Neural progenitor cell (in vitro differentiated cells): ENCODE measurements at regions not wholly inside any gene's neighbourhood (a gene's known extent, or its start where the extent isn't known, plus 50 kb on each side); places are given as distances from the start of the nearest gene placed in this dataset. TPM values are rescaled to one million over a fixed set of nuclear protein-coding genes. Genes with fewer than 3 reads are reported as not detected.
A peak's percentile ranks its signal among the peaks of the same experiment; 100 is the strongest.

Experiments
- DNase-seq: peaks from one replicate; pipeline ENCODE4 v3.0.0-alpha.2; 2016; ENCODE audit warnings: low spot score
- H2AFZ ChIP-seq: fragments of 200-600 bp; sonication (generic); replicated peaks from 2 replicates; pipeline ENCODE4 v1.6.1; 2016; ENCODE audit warnings: antibody characterized with exemption
- H3F3A ChIP-seq: fragments of 200-600 bp; sonication (generic); 2 replicates; pipeline ENCODE4 v1.6.1; 2016; ENCODE audit warnings: antibody characterized with exemption, low read depth
- H3K27ac ChIP-seq: fragments of 200-600 bp; sonication (generic); 2 replicates; pipeline ENCODE4 v1.5.1; 2016; ENCODE audit warnings: mild to moderate bottlenecking
- H3K27me3 ChIP-seq: fragments of 200-600 bp; sonication (generic); 2 replicates; pipeline ENCODE4 v1.6.1; 2016; ENCODE audit warnings: mild to moderate bottlenecking, moderate library complexity
- H3K36me3 ChIP-seq: fragments of 200-600 bp; sonication (generic); 2 replicates; pipeline ENCODE4 v1.5.1; 2016
- H3K4me1 ChIP-seq: fragments of 200-600 bp; sonication (generic); 2 replicates; pipeline ENCODE4 v1.6.1; 2016; ENCODE audit warnings: mixed run types
- H3K4me2 ChIP-seq: fragments of 200-600 bp; sonication (generic); 2 replicates; pipeline ENCODE4 v1.6.1; 2016
- H3K4me3 ChIP-seq: fragments of 200-600 bp; sonication (generic); 2 replicates; pipeline ENCODE4 v1.5.1; 2016
- H3K79me2 ChIP-seq: fragments of 200-600 bp; sonication (generic); 2 replicates; pipeline ENCODE4 v1.6.1; 2016; ENCODE audit warnings: low read depth
- H3K9ac ChIP-seq: fragments of 200-600 bp; sonication (generic); 2 replicates; pipeline ENCODE4 v1.6.1; 2016
- H3K9me3 ChIP-seq: fragments of 200-600 bp; sonication (generic); 2 replicates; pipeline ENCODE4 v1.5.1; 2016; ENCODE audit warnings: low read depth
- H4K20me1 ChIP-seq: fragments of 200-600 bp; sonication (generic); 2 replicates; pipeline ENCODE4 v1.6.1; 2016; ENCODE audit warnings: low read depth
- H3K27ac Mint-ChIP-seq: 3 replicates; pipeline ENCODE4 v1.8.0; 2021; ENCODE audit warnings: mixed read lengths
- H3K27me3 Mint-ChIP-seq: 2 replicates; pipeline ENCODE4 v1.8.0; 2022; ENCODE audit warnings: low read depth, mild to moderate bottlenecking, inconsistent platforms, moderate library complexity, mixed read lengths; ENCODE audit not compliant: insufficient read depth
- H3K36me3 Mint-ChIP-seq: 3 replicates; pipeline ENCODE4 v1.8.0; 2021; ENCODE audit warnings: mixed read lengths
- H3K4me1 Mint-ChIP-seq: 3 replicates; pipeline ENCODE4 v1.8.0; 2021; ENCODE audit warnings: mixed read lengths
- H3K4me3 Mint-ChIP-seq: 3 replicates; pipeline ENCODE4 v1.8.0; 2021; ENCODE audit warnings: mild to moderate bottlenecking, moderate library complexity, mixed read lengths
- H3K9me3 Mint-ChIP-seq: 3 replicates; pipeline ENCODE4 v1.8.0; 2020; ENCODE audit warnings: mixed read lengths
- CTCF ChIP-seq: fragments of 200-600 bp; sonication (generic); IDR thresholded peaks from 2 replicates; pipeline ENCODE4 v1.5.1; 2017; ENCODE audit warnings: antibody characterized with exemption, mild to moderate bottlenecking
- EZH2 ChIP-seq: fragments of 200-600 bp; sonication (generic); IDR thresholded peaks from 2 replicates; pipeline ENCODE4 v1.6.1; 2017; ENCODE audit warnings: antibody characterized with exemption, mild to moderate bottlenecking, moderate library complexity
- EZH2phosphoT487 ChIP-seq: fragments of 200-600 bp; sonication (generic); IDR thresholded peaks from 2 replicates; pipeline ENCODE4 v1.6.1; 2017; ENCODE audit warnings: antibody characterized with exemption
- microRNA counts: library from miRNA; unstranded; fragments of <30 nt; microRNA quantifications from one replicate; lab custom pipeline; 2016
- microRNA-seq: library from miRNA; unstranded; fragments of <30 nt; microRNA quantifications from one replicate; pipeline ENCODE4, GENCODE V29; 2016
- small RNA-seq: library from RNA; depleted of rRNA; stranded (forward); fragments of <200 nt; gene quantifications from one replicate; pipeline ENCODE3, GENCODE V24; 2015

- Histone ChIP-seq H3K27ac (no peak overlapping the region), H3K27me3 (no peaks in the 10 kb centered on the region), H2AFZ (no peak overlapping the region), H3K4me2 (no peak overlapping the region), H4K20me1 (no peaks in the 10 kb centered on the region), H3K9ac (no peak overlapping the region), H3K4me1 (no peaks in the 10 kb centered on the region), H3K9me3 (no peaks in the 10 kb centered on the region), H3K36me3 (no peaks in the 10 kb centered on the region), H3K4me3 (no peak overlapping the region), H3F3A (no peaks in the 10 kb centered on the region), H3K79me2 (no peaks in the 10 kb centered on the region)
- no peaks in the 10 kb centered on the region for H3K9me3 Mint-ChIP-seq
- DNase-seq: no peak
- no peaks in the 10 kb centered on the region for H3K36me3 Mint-ChIP-seq
- peaks cover 2% of the 10 kb centered on the region for H3K27me3 Mint-ChIP-seq
- TF ChIP-seq EZH2 (no peak), EZH2phosphoT487 (no peak), CTCF (no peak)
- peaks cover 5% of the 10 kb centered on the region for H3K4me1 Mint-ChIP-seq
- no peak overlapping the region for H3K27ac Mint-ChIP-seq
- H3K4me3 Mint-ChIP-seq: no peak overlapping the region
Observed at GRCh38 chr2:51093016-51093415, 61.1 kb upstream of the NRXN1 start.

- H3K4me2 ChIP-seq: no peak overlapping the region
- Mint-ChIP-seq H3K27me3 (no peaks in the 10 kb centered on the region), H3K36me3 (no peaks in the 10 kb centered on the region), H3K4me3 (no peak overlapping the region), H3K4me1 (no peaks in the 10 kb centered on the region), H3K27ac (no peak overlapping the region), H3K9me3 (no peaks in the 10 kb centered on the region)
- no peak overlapping the region for H3K9ac ChIP-seq
- H3K4me1 ChIP-seq: no peaks in the 10 kb centered on the region
- TF ChIP-seq EZH2: no peak
- no peak for TF ChIP-seq EZH2phosphoT487
- TF ChIP-seq CTCF: no peak
- no peaks in the 10 kb centered on the region for H3K79me2 ChIP-seq
- H4K20me1 ChIP-seq: no peaks in the 10 kb centered on the region
- no peak overlapping the region for H3K27ac ChIP-seq
- no peak overlapping the region for H3K4me3 ChIP-seq
- no peaks in the 10 kb centered on the region for H3K27me3 ChIP-seq
- DNase-seq: no peak
- H3F3A ChIP-seq: no peaks in the 10 kb centered on the region
- no peaks in the 10 kb centered on the region for H3K36me3 ChIP-seq
- no peaks in the 10 kb centered on the region for H3K9me3 ChIP-seq
- no peak overlapping the region for H2AFZ ChIP-seq
Observed at GRCh38 chr2:51085420-51086068, 53.6 kb upstream of the NRXN1 start.

GRCh38 chr2:51084750-51085149 lies 52.8 kb upstream of the NRXN1 start:
- no peaks in the 10 kb centered on the region for H4K20me1 ChIP-seq
- H3K79me2 ChIP-seq: no peaks in the 10 kb centered on the region
- no peak overlapping the region for H3K27ac Mint-ChIP-seq
- H3K27me3 Mint-ChIP-seq: no peaks in the 10 kb centered on the region
- H3K27me3 ChIP-seq: no peaks in the 10 kb centered on the region
- no peaks in the 10 kb centered on the region for H3K4me1 ChIP-seq
- no peaks in the 10 kb centered on the region for H3K36me3 Mint-ChIP-seq
- no peaks in the 10 kb centered on the region for H3F3A ChIP-seq
- peak; percentile 7 for DNase-seq
- TF ChIP-seq CTCF (no peak), EZH2 (no peak), EZH2phosphoT487 (no peak)
- H3K9ac ChIP-seq: no peak overlapping the region
- H3K9me3 Mint-ChIP-seq: no peaks in the 10 kb centered on the region
- H3K36me3 ChIP-seq: no peaks in the 10 kb centered on the region
- H3K4me2 ChIP-seq: no peak overlapping the region
- no peak overlapping the region for H3K4me3 ChIP-seq
- no peak overlapping the region for H2AFZ ChIP-seq
- no peaks in the 10 kb centered on the region for H3K9me3 ChIP-seq
- H3K4me1 Mint-ChIP-seq: no peaks in the 10 kb centered on the region
- H3K27ac ChIP-seq: no peak overlapping the region
- no peak overlapping the region for H3K4me3 Mint-ChIP-seq

MicroRNAs encoded in the stretch of these regions (microRNA counts, 767-probe panel; counts per million panel counts)
- 460 counts per million, percentile 90 among the panel's probes with 10 or more counts for microRNA hsa-miR-4431 (lab: Ali Mortazavi, UCI)

Small RNAs in the stretch of these regions (microRNA-seq; reads per million reads assigned to microRNA genes)
- not detected for gene MIR4431

Small RNAs in the stretch of these regions (small RNA-seq; reads per million reads assigned to genes)
- gene AC010967.3 (not detected), gene AC069157.1 (not detected), gene AC097463.2 (not detected), gene CRYGGP (not detected), gene MIR4431 (not detected), gene RF00019 (not detected), gene RF00424 (not detected), gene RNU6-997P (not detected)
